Neural cell (in vitro differentiated cells): ENCODE measurements at regions not wholly inside any gene's neighbourhood (a gene's known extent, or its start where the extent isn't known, plus 50 kb on each side); places are given as distances from the start of the nearest gene placed in this dataset.

Experiments
- H2AFZ ChIP-seq: fragments of 200-600, 300-800 bp; sonication (generic), shearing (Covaris generic); 2 replicates; pipeline ENCODE4 v1.6.0; 2014; ENCODE audit warnings: low read depth, mild to moderate bottlenecking, antibody characterized with exemption, low read length, moderate library complexity
- H3F3A ChIP-seq: fragments of 200-600 bp; shearing (Covaris generic); 2 replicates; pipeline ENCODE4 v1.6.1; 2016; ENCODE audit warnings: mild to moderate bottlenecking, moderate library complexity, mixed read lengths, antibody characterized with exemption, low read length; ENCODE audit not compliant: insufficient read depth, poor library complexity, severe bottlenecking
- H3K27ac ChIP-seq: fragments of 200-600, 300-800 bp; sonication (generic), shearing (Covaris generic); 2 replicates; pipeline ENCODE4 v1.5.1; 2014; ENCODE audit warnings: mild to moderate bottlenecking, low read length, moderate library complexity
- H3K27me3 ChIP-seq: fragments of 300-800, 200-600 bp; sonication (generic), shearing (Covaris generic); 2 replicates; pipeline ENCODE4 v1.6.0; 2014; ENCODE audit warnings: mild to moderate bottlenecking, low read depth, low read length, moderate library complexity; ENCODE audit not compliant: insufficient read depth
- H3K36me3 ChIP-seq: fragments of 300-800, 200-600 bp; sonication (generic), shearing (Covaris generic); 2 replicates; pipeline ENCODE4 v1.5.1; 2014; ENCODE audit warnings: mild to moderate bottlenecking, antibody characterized with exemption, low read length, moderate library complexity; ENCODE audit not compliant: insufficient read depth
- H3K4me2 ChIP-seq: fragments of 300-800, 200-600 bp; sonication (generic), shearing (Covaris generic); 2 replicates; pipeline ENCODE4 v1.6.0; 2014; ENCODE audit warnings: mild to moderate bottlenecking, low read length
- H3K4me3 ChIP-seq: fragments of 300-800, 200-600 bp; sonication (generic), shearing (Covaris generic); 2 replicates; pipeline ENCODE4 v1.5.1; 2014; ENCODE audit warnings: mild to moderate bottlenecking, low read length, moderate library complexity
- H3K79me2 ChIP-seq: fragments of 200-600 bp; shearing (Covaris generic); replicated peaks from 2 replicates; pipeline ENCODE4 v1.6.0; 2014; ENCODE audit warnings: mild to moderate bottlenecking, low read length, moderate library complexity; ENCODE audit not compliant: insufficient read depth
- H3K9ac ChIP-seq: fragments of 300-800, 200-600 bp; sonication (generic), shearing (Covaris generic); 2 replicates; pipeline ENCODE4 v1.6.1; 2016; ENCODE audit warnings: mild to moderate bottlenecking, low read length, mixed read lengths
- H3K9me2 ChIP-seq: fragments of 200-600 bp; shearing (Covaris generic); 2 replicates; pipeline ENCODE4 v1.6.1; 2016; ENCODE audit warnings: mild to moderate bottlenecking, low read length, mixed read lengths; ENCODE audit not compliant: insufficient read depth
- H3K9me3 ChIP-seq: fragments of 200-600, 300-800 bp; sonication (generic), shearing (Covaris generic); 2 replicates; pipeline ENCODE4 v1.6.1; 2016; ENCODE audit warnings: mild to moderate bottlenecking, mixed run types, low read length, moderate library complexity, mixed read lengths
- H4K20me1 ChIP-seq: fragments of 200-600 bp; shearing (Covaris generic); 2 replicates; pipeline ENCODE4 v1.6.1; 2016; ENCODE audit warnings: mild to moderate bottlenecking, mixed run types; ENCODE audit not compliant: insufficient read depth
- CTCF ChIP-seq: fragments of 450-650 bp; IDR thresholded peaks from 2 replicates; pipeline ENCODE4 v1.5.1; 2014; ENCODE audit warnings: antibody characterized with exemption, mild to moderate bottlenecking, moderate library complexity; ENCODE audit not compliant: poor library complexity, severe bottlenecking
- EP300 ChIP-seq: fragments of 450-650 bp; conservative IDR thresholded peaks from 2 replicates; pipeline ENCODE4 v1.6.1; 2014; ENCODE audit warnings: antibody characterized with exemption, mild to moderate bottlenecking, moderate library complexity; ENCODE audit not compliant: poor library complexity, severe bottlenecking
- EZH2 ChIP-seq: fragments of 200-600, 300-800 bp; shearing (Covaris generic), sonication (generic); IDR thresholded peaks from 2 replicates; pipeline ENCODE4 v1.6.1; 2014; ENCODE audit warnings: antibody characterized with exemption, low read length, borderline replicate concordance, mild to moderate bottlenecking; ENCODE audit not compliant: insufficient read depth, poor library complexity, severe bottlenecking
- MXI1 ChIP-seq: fragments of 450-650 bp; conservative IDR thresholded peaks from 2 replicates; pipeline ENCODE4 v1.6.1; 2014; ENCODE audit warnings: antibody characterized with exemption, mild to moderate bottlenecking; ENCODE audit not compliant: poor library complexity, severe bottlenecking
- POLR2AphosphoS5 ChIP-seq: IDR thresholded peaks from 2 replicates; pipeline ENCODE4 v1.6.1; 2012
- RAD21 ChIP-seq: fragments of 450-650 bp; conservative IDR thresholded peaks from 2 replicates; pipeline ENCODE4 v1.6.1; 2014; ENCODE audit warnings: antibody characterized with exemption, mild to moderate bottlenecking, moderate library complexity
- REST ChIP-seq: IDR thresholded peaks from 2 replicates; pipeline ENCODE4 v1.6.1; 2012; ENCODE audit warnings: borderline replicate concordance
- SMC3 ChIP-seq: fragments of 450-650 bp; conservative IDR thresholded peaks from 2 replicates; pipeline ENCODE4 v1.6.1; 2014; ENCODE audit warnings: antibody characterized with exemption, mild to moderate bottlenecking, moderate library complexity; ENCODE audit not compliant: poor library complexity
- TAF1 ChIP-seq: IDR thresholded peaks from 2 replicates; pipeline ENCODE4 v1.6.1; 2012; ENCODE audit warnings: low read depth

- no peaks in the 10 kb centered on the region for H3K79me2 ChIP-seq
- no peaks in the 10 kb centered on the region for H3K27me3 ChIP-seq
- no peak for TF ChIP-seq RAD21
- no peaks in the 10 kb centered on the region for H3K9me3 ChIP-seq
- H3K9ac ChIP-seq, result no peak overlapping the region
- no peaks in the 10 kb centered on the region for H3F3A ChIP-seq
- no peak overlapping the region for H3K27ac ChIP-seq
- no peak overlapping the region for H3K4me2 ChIP-seq
- H3K4me3 ChIP-seq, result no peak overlapping the region
- H4K20me1 ChIP-seq, result no peaks in the 10 kb centered on the region
- H2AFZ ChIP-seq, result no peak overlapping the region
- H3K36me3 ChIP-seq, result no peaks in the 10 kb centered on the region
- no peaks in the 10 kb centered on the region for H3K9me2 ChIP-seq
Observed at GRCh38 chr14:100640471-100641273, 53.5 kb upstream of the BEGAIN start.

GRCh38 chr14:100641274-100641860 lies 54.1 kb upstream of the BEGAIN start:
- Histone ChIP-seq H3K4me3 (no peak overlapping the region), H3K9me3 (no peaks in the 10 kb centered on the region), H3K4me2 (no peak overlapping the region), H3K27ac (no peak overlapping the region), H3K79me2 (no peaks in the 10 kb centered on the region), H3F3A (no peaks in the 10 kb centered on the region), H3K9me2 (no peaks in the 10 kb centered on the region), H3K9ac (no peak overlapping the region), H3K36me3 (no peaks in the 10 kb centered on the region), H4K20me1 (no peaks in the 10 kb centered on the region), H3K27me3 (no peaks in the 10 kb centered on the region), H2AFZ (no peak overlapping the region)
- TF ChIP-seq EP300 (no peak), POLR2AphosphoS5 (no peak), REST (no peak), CTCF (no peak), SMC3 (no peak), EZH2 (no peak), MXI1 (no peak), TAF1 (no peak), RAD21 (no peak)
